K562 (cell line): ENCODE measurements at regions not wholly inside any gene's neighbourhood (a gene's known extent, or its start where the extent isn't known, plus 50 kb on each side); places are given as distances from the start of the nearest gene placed in this dataset.

Experiments used
- ATAC-seq: fragments of 200-7000 bp; cut with Tn5 transposase; 3 replicates; pipeline ENCODE4 v1.9.1; 2020; ENCODE audit warnings: moderate library complexity
- BruUV-seq: library from RNA; stranded (reverse); fragments of 400-500 nt; replicated peaks from 2 replicates; lab custom pipeline; 2021; lab: Mats Ljungman, UMichigan
- CTCF ChIA-PET: fragments of 300-600 bp; formaldehyde crosslinking; extraction: SDS; loops from one replicate; lab custom pipeline; 2021; ENCODE audit warnings: low intra/inter-chr PET ratio; lab: Yijun Ruan, JAX
- POLR2A ChIA-PET: fragments of 300-600, 350-650 bp; sonication (Branson Sonifier 250); formaldehyde crosslinking; extraction: SDS; loops from one replicate; lab custom pipeline; 2021; ENCODE audit warnings: antibody characterized with exemption, inconsistent platforms; lab: Yijun Ruan, JAX
- DNase-seq, 4 experiments: peaks; one replicate each; pipeline versions ENCODE4 v3.0.0 to v3.0.0-alpha.2; 2011 to 2018; ENCODE audit warnings: low spot score in 3 of 4, mixed read lengths in 3 of 4; ENCODE audit errors: extremely low read depth in 1 of 4
- FAIRE-seq: peaks from 2 replicates; lab custom pipeline; 2011; peaks lifted over from hg19 to GRCh38; lab: Jason Lieb, UNC
- H2AFZ ChIP-seq: 2 replicates; pipeline ENCODE4 v1.6.0; 2011; ENCODE audit warnings: low read depth, low read length, control low read depth, inconsistent platforms
- H3K27ac ChIP-seq: fragments of 200-600 bp; 3 replicates; pipeline ENCODE4 v1.8.0; 2011; ENCODE audit warnings: low read depth, mild to moderate bottlenecking, control low read depth, inconsistent platforms, low read length, moderate library complexity, mixed read lengths; ENCODE audit errors: extremely low read depth
- H3K27me3 ChIP-seq, 2 experiments: fragments of 300-600 bp in 1 of 2; 2 replicates in 1 of 2; 3 replicates in 1 of 2; pipeline versions ENCODE4 v1.6.0 to v1.8.0; 2011; ENCODE audit warnings: inconsistent platforms in 2 of 2, low read length in 2 of 2, mild to moderate bottlenecking in 1 of 2, mixed read lengths in 1 of 2, moderate library complexity in 1 of 2; ENCODE audit not compliant: control insufficient read depth in 2 of 2, insufficient read depth in 2 of 2
- H3K36me3 ChIP-seq: fragments of 300-600 bp; 3 replicates; pipeline ENCODE4 v1.8.0; 2011; ENCODE audit warnings: mild to moderate bottlenecking, low read length, inconsistent platforms; ENCODE audit not compliant: control insufficient read depth, insufficient read depth
- H3K4me1 ChIP-seq, 2 experiments: fragments of 200-600 bp in 1 of 2; replicated peaks in 1 of 2; 2 replicates in 1 of 2; 3 replicates in 1 of 2; pipeline versions ENCODE4 v1.5.1 to v1.8.0; 2011; ENCODE audit warnings: inconsistent platforms in 2 of 2, low read length in 2 of 2, mild to moderate bottlenecking in 1 of 2, mixed read lengths in 1 of 2, moderate library complexity in 1 of 2; ENCODE audit not compliant: control insufficient read depth in 2 of 2, insufficient read depth in 2 of 2
- H3K4me2 ChIP-seq: 2 replicates; pipeline ENCODE4 v1.6.1; 2011; ENCODE audit warnings: low read length, control low read depth, inconsistent platforms, mixed read lengths; ENCODE audit not compliant: insufficient read depth
- H3K4me3 ChIP-seq: fragments of 200-600 bp; sonication (generic), shearing (Covaris generic); 2 replicates; pipeline ENCODE4 v1.5.1; 2016; ENCODE audit warnings: control low read depth, inconsistent platforms
- H3K79me2 ChIP-seq: fragments of 200-600 bp; 3 replicates; pipeline ENCODE4 v1.8.0; 2011; ENCODE audit warnings: low read length, inconsistent platforms; ENCODE audit not compliant: control insufficient read depth, insufficient read depth
- H3K9ac ChIP-seq, 2 experiments: 2 replicates each; pipeline versions ENCODE4 v1.6.0 to v1.6.1; 2011; ENCODE audit warnings: low read depth in 2 of 2, low read length in 2 of 2, control low read depth in 1 of 2, inconsistent platforms in 1 of 2, mild to moderate bottlenecking in 1 of 2, mixed read lengths in 1 of 2; ENCODE audit not compliant: insufficient read depth in 1 of 2
- H3K9me1 ChIP-seq: one replicate; pipeline ENCODE4 v1.6.0; 2011; ENCODE audit warnings: inconsistent platforms, mild to moderate bottlenecking, low read length, moderate library complexity; ENCODE audit not compliant: control insufficient read depth, insufficient read depth
- H3K9me3 ChIP-seq: replicated peaks from 2 replicates; pipeline ENCODE4 v1.5.1; 2011; ENCODE audit warnings: low read depth, low read length, inconsistent platforms; ENCODE audit not compliant: control insufficient read depth, insufficient read depth
- H4K20me1 ChIP-seq: replicated peaks from 2 replicates; pipeline ENCODE4 v1.6.1; 2011; ENCODE audit warnings: low read length, inconsistent platforms, mixed read lengths; ENCODE audit not compliant: control insufficient read depth, insufficient read depth
- ARID2 ChIP-seq: fragments of 450-650 bp; IDR thresholded peaks from 2 replicates; pipeline ENCODE4 v1.6.1; 2017; ENCODE audit warnings: antibody characterized with exemption, mild to moderate bottlenecking
- CAMTA2 ChIP-seq: fragments of 250-450 bp; sonication (Bioruptor Pico); conservative IDR thresholded peaks from 2 replicates; pipeline ENCODE4 v1.5.1; 2022
- CBX8 ChIP-seq: fragments of 200-600 bp; sonication (generic); IDR thresholded peaks from 2 replicates; pipeline ENCODE4 v1.6.1; 2012; ENCODE audit warnings: borderline replicate concordance, mixed run types, low read depth, mild to moderate bottlenecking, moderate library complexity, mixed read lengths, low read length, control low read depth, inconsistent platforms; ENCODE audit not compliant: poor library complexity, severe bottlenecking; ENCODE audit errors: extremely low read depth
- CHD1 ChIP-seq: fragments of 200-600 bp; sonication (generic); IDR thresholded peaks from one replicate; pipeline ENCODE4 v1.6.1; 2012; ENCODE audit warnings: mild to moderate bottlenecking, moderate library complexity, low read length, inconsistent platforms
- HINFP ChIP-seq: fragments of 450-650 bp; conservative IDR thresholded peaks from 2 replicates; pipeline ENCODE4 v1.6.1; 2016; ENCODE audit warnings: missing genetic modification characterization, low read depth, mild to moderate bottlenecking, control low read depth, missing compliant biosample characterization
- IRF9 ChIP-seq: fragments of 450-650 bp; IDR thresholded peaks from 2 replicates; pipeline ENCODE4 v1.6.1; 2016; ENCODE audit warnings: missing biosample characterization, missing genetic modification characterization
- PBX2 ChIP-seq, 2 experiments: IDR thresholded peaks in 1 of 2; conservative IDR thresholded peaks in 1 of 2; 2 replicates each; pipeline ENCODE4 v1.6.1; 2016; ENCODE audit warnings: low read depth in 2 of 2, mild to moderate bottlenecking in 1 of 2, missing compliant biosample characterization in 1 of 2, missing genetic modification characterization in 1 of 2, moderate library complexity in 1 of 2
- SAP30 ChIP-seq: fragments of 200-600 bp; sonication (generic); IDR thresholded peaks from 2 replicates; pipeline ENCODE4 v1.6.1; 2012; ENCODE audit warnings: borderline replicate concordance, low read depth, mild to moderate bottlenecking, moderate library complexity, low read length, control low read depth, inconsistent platforms; ENCODE audit not compliant: insufficient read depth, poor library complexity, severe bottlenecking
- SUPT5H ChIP-seq: fragments of 450-650 bp; IDR thresholded peaks from 2 replicates; pipeline ENCODE4 v1.6.1; 2016
- YBX1 ChIP-seq: fragments of 450-650 bp; IDR thresholded peaks from 2 replicates; pipeline ENCODE4 v1.7.1; 2016; ENCODE audit warnings: mild to moderate bottlenecking
- ZFP1 ChIP-seq: fragments of 450-650 bp; formaldehyde crosslinking; IDR thresholded peaks from 2 replicates; pipeline ENCODE4 v1.4.0; 2020; ENCODE audit warnings: mild to moderate bottlenecking, mixed read lengths
- ZNF165 ChIP-seq: fragments of 250-450 bp; sonication (Bioruptor Pico); IDR thresholded peaks from 2 replicates; pipeline ENCODE4 v1.4.0; 2020; ENCODE audit warnings: borderline replicate concordance
- ZNF280B ChIP-seq: fragments of 250-450 bp; sonication (Bioruptor Pico); IDR thresholded peaks from 2 replicates; pipeline ENCODE4 v1.5.1; 2021; ENCODE audit warnings: mild to moderate bottlenecking
- ZNF740 ChIP-seq, 3 experiments: fragments of 200-800 bp in 1 of 3; sonication (Bioruptor generic) in 1 of 3; sonication (generic) in 1 of 3; formaldehyde crosslinking in 1 of 3; IDR thresholded peaks; 2 replicates each; pipeline versions ENCODE4 v1.6.1 to v1.8.0; 2016 to 2022; ENCODE audit warnings: mild to moderate bottlenecking in 2 of 3, missing compliant biosample characterization in 2 of 3, missing genetic modification characterization in 2 of 3, missing genetic modification reagents in 1 of 3
- WGBS: fragments of 100-300 bp; shearing (Covaris generic); methylation state at CpG from one replicate; pipeline ENCODE4 v1.1.6; 2016; ENCODE audit warnings: low coverage, mixed read lengths; ENCODE audit not compliant: insufficient coverage; ENCODE audit errors: missing lambda C conversion rate; 5-methylcytosine and 5-hydroxymethylcytosine counted together
- in situ Hi-C: fragments of 300-500 bp; cut with MboI; formaldehyde crosslinking; loops from 4 replicates; pipeline ENCODE4 v1.15.0; 2018; ENCODE audit warnings: inconsistent platforms, mixed read lengths
- intact Hi-C: fragments of 100-400 bp; cut with micrococcal nuclease; formaldehyde crosslinking; loops from 2 replicates; pipeline ENCODE4 v1.14.2; 2022

GRCh38 chr13:73244467-73244866 lies 185.7 kb downstream of the KLF5 start:
- H3K4me3 ChIP-seq = no peak overlapping the region
- no peak for FAIRE-seq
- in situ Hi-C loops = no loop called here

More at GRCh38 chr13:73244467-73244866, 185.7 kb downstream of the KLF5 start:
- Histone ChIP-seq H2AFZ (no peak overlapping the region), H3K9me1 (no peaks in the 10 kb centered on the region), H3K9ac (no peak overlapping the region), H3K4me1 (no peaks in the 10 kb centered on the region), H3K27me3 (no peaks in the 10 kb centered on the region), H3K4me2 (no peak overlapping the region), H3K9me3 (no peaks in the 10 kb centered on the region), H4K20me1 (no peaks in the 10 kb centered on the region), H3K79me2 (no peaks in the 10 kb centered on the region), H3K36me3 (no peaks in the 10 kb centered on the region), H3K27ac (no peak overlapping the region)
- BruUV-seq = no TSS peak
- TF ChIP-seq CHD1 (no peak), ZFP1 (no peak), YBX1 (no peak), CBX8 (no peak), CAMTA2 (no peak), SAP30 (no peak), ZNF740 (CRISPR knock-in tag; IDR thresholded peaks at IDR 0.05) (no peak), ZNF740 (tag; IDR thresholded peaks at IDR 0.05) (no peak), HINFP (tag) (no peak), ARID2 (no peak), SUPT5H (no peak), ZNF165 (no peak), PBX2 (CRISPR knock-in tag; IDR thresholded peaks at IDR 0.05; ENCODE audit: low read depth) (no peak), PBX2 (tag; conservative IDR thresholded peaks at IDR 0.05; ENCODE audit: low read depth) (no peak), ZNF280B (no peak), IRF9 (no peak)
- intact Hi-C loops = no loop called here
- WGBS = 8% methylated on average over 4 of the region's 4 CpGs
- ChIA-PET POLR2A (no interaction called here), CTCF (no interaction called here)
- DNase-seq (no peak), ATAC-seq (no peak)
